ENCODE measurements at regions not wholly inside any gene's neighbourhood (a gene's known extent, or its start where the extent isn't known, plus 50 kb on each side); places are given as distances from the start of the nearest gene placed in this dataset.

GRCh38 chr6:137724495-137725211, 142.4 kb upstream of the TNFAIP3 start:
- TF ChIP-seq, protein P1, sequence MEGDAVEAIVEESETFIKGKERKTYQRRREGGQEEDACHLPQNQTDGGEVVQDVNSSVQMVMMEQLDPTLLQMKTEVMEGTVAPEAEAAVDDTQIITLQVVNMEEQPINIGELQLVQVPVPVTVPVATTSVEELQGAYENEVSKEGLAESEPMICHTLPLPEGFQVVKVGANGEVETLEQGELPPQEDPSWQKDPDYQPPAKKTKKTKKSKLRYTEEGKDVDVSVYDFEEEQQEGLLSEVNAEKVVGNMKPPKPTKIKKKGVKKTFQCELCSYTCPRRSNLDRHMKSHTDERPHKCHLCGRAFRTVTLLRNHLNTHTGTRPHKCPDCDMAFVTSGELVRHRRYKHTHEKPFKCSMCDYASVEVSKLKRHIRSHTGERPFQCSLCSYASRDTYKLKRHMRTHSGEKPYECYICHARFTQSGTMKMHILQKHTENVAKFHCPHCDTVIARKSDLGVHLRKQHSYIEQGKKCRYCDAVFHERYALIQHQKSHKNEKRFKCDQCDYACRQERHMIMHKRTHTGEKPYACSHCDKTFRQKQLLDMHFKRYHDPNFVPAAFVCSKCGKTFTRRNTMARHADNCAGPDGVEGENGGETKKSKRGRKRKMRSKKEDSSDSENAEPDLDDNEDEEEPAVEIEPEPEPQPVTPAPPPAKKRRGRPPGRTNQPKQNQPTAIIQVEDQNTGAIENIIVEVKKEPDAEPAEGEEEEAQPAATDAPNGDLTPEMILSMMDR (IDR thresholded peaks at IDR 0.05; ENCODE audit: low read depth, low read length): no peak
- CTCF ChIA-PET: interaction anchor here (1.1 to 3.2 kb wide), 3 partner anchors 9 to 143 kb away, joined by 3 to 14 read pairs (median 3); partner anchors contain the start of gene TNFAIP3
- POLR2A ChIA-PET: no interaction called here
- DNase-seq (ENCODE audit: low read depth, low spot score): no peak
- Histone ChIP-seq H3K27me3 (ENCODE audit: control insufficient read depth, insufficient read depth, low read length) (no peaks in the 10 kb centered on the region), H3K27ac (ENCODE audit: low read depth, low read length) (no peak overlapping the region), H3K4me3 (ENCODE audit: low read depth, low read length) (no peak overlapping the region), H3K9me3 (ENCODE audit: control insufficient read depth, insufficient read depth, low read length) (no peaks in the 10 kb centered on the region)

DNA sequence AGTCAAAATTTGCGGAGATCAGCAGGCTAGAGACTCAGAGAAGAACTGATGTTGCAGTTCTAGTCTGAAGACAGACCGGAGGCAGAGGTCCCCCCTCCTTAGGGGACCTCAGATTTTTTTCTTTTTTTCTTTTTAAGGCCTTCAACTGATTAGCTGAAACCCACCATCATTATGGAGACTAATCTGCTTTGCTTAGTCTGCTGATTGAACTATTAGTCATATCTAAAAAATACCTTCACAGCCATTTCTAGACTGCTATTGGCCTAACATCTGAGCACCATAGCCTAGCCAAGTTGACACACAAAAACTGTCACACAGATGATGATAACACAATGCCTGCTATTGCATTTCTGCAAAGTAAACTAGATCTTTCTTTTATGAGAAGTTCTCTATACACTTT, 141.1 kb upstream of the TNFAIP3 start:
- no peaks in the 10 kb centered on the region for H3K27me3 ChIP-seq (ENCODE audit: control insufficient read depth, insufficient read depth, low read length)
- H3K4me3 ChIP-seq (ENCODE audit: low read depth, low read length): no peak overlapping the region
- no peak overlapping the region for H3K27ac ChIP-seq (ENCODE audit: low read depth, low read length)
- no peak for DNase-seq (ENCODE audit: low read depth, low spot score)
- H3K9me3 ChIP-seq (ENCODE audit: control insufficient read depth, insufficient read depth, low read length): no peaks in the 10 kb centered on the region
- TF ChIP-seq, protein P1 (IDR thresholded peaks at IDR 0.05; ENCODE audit: low read depth, low read length): no peak
- POLR2A ChIA-PET: no interaction called here
- CTCF ChIA-PET: interaction anchor here (1.7 to 3.2 kb wide), 3 partner anchors 18 to 219 kb away, joined by 5 to 14 read pairs (median 7); no protein-coding TSS in a partner anchor

DNA sequence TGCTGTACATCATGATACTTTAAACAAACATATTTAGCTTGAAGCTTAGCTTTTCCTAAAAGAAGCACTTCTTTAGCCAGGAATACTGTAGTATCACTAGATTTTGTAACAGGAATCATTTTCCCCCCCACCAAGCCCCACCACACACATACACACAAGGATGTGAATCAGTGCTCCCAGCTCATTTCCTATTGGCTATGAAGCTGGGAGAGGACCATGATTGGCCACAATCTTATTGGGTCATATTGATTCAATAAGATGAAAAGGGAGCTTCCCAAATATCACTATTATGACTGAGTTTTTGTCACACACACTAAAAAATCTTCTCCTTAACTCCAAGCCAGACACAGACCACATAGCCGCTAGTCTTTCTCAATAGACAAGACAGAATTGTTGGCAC, 140.5 kb upstream of the TNFAIP3 start:
- H3K27me3 ChIP-seq (ENCODE audit: control insufficient read depth, insufficient read depth, low read length): no peaks in the 10 kb centered on the region
- TF ChIP-seq, protein P1 (IDR thresholded peaks at IDR 0.05; ENCODE audit: low read depth, low read length): no peak
- no peak overlapping the region for H3K4me3 ChIP-seq (ENCODE audit: low read depth, low read length)
- ChIA-PET POLR2A (no interaction called here), CTCF (interaction anchor here (1.7 to 3.2 kb wide), 3 partner anchors 18 to 218 kb away, joined by 5 to 14 read pairs (median 7); no protein-coding TSS in a partner anchor)
- DNase-seq (ENCODE audit: low read depth, low spot score): no peak
- no peak overlapping the region for H3K27ac ChIP-seq (ENCODE audit: low read depth, low read length)
- H3K9me3 ChIP-seq (ENCODE audit: control insufficient read depth, insufficient read depth, low read length): no peaks in the 10 kb centered on the region

DNA sequence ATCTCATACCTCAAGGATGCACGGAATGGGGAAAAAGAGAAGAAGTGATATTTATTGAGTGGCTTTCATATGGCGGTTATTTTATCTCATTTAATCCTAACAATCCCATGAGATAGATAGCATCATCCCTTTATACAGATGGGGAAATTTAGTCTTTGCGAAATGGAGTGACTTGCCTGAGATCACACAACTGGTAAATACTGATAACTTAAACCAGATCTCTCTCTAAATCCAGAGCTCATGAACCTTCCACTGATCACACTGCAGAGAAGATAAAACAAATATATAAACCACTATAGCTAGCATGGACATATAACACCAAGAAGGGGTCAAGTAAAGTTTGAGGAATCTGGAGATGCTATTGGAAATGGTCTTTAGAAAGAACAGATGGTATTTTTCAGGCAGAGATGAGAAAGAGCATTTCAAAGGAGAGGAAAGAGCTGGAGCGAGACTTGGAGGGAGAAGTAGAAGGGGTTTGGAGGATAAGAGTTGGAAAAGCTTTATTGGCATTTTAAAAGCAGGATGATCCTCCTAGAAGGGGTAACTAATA, 139.8 kb upstream of the TNFAIP3 start:
- CTCF ChIA-PET: interaction anchor here (0.6 to 1.9 kb wide), 4 partner anchors 19 to 218 kb away, joined by 3 to 7 read pairs (median 4); no protein-coding TSS in a partner anchor

More for the DNA sequence above, 139.8 kb upstream of the TNFAIP3 start:
- TF ChIP-seq, protein P1 (IDR thresholded peaks at IDR 0.05; ENCODE audit: low read depth, low read length): no peak
- Histone ChIP-seq H3K27me3 (ENCODE audit: control insufficient read depth, insufficient read depth, low read length) (no peaks in the 10 kb centered on the region), H3K9me3 (ENCODE audit: control insufficient read depth, insufficient read depth, low read length) (no peaks in the 10 kb centered on the region), H3K4me3 (ENCODE audit: low read depth, low read length) (no peak overlapping the region), H3K27ac (ENCODE audit: low read depth, low read length) (no peak overlapping the region)
- POLR2A ChIA-PET: no interaction called here
- DNase-seq (ENCODE audit: low read depth, low spot score): no peak

Data from AG04450 (cell line).